ENCODE measurements at regions not wholly inside any gene's neighbourhood (a gene's known extent, or its start where the extent isn't known, plus 50 kb on each side); places are given as distances from the start of the nearest gene placed in this dataset.

GRCh38 chr5:27612161-27612560 lies 573.8 kb upstream of the CDH9 start:
- no peak overlapping the region for H3K4me3 ChIP-seq (IDR thresholded peaks at IDR 0.05; ENCODE audit: insufficient read depth, low read depth, low read length)
- no peaks in the 10 kb centered on the region for H3K27me3 ChIP-seq (ENCODE audit: insufficient read depth, low read depth)
- no peak overlapping the region for H3K9ac ChIP-seq
- H3K36me3 ChIP-seq (ENCODE audit: insufficient read depth) = no peaks in the 10 kb centered on the region
- no peaks in the 10 kb centered on the region for H3K4me1 ChIP-seq (ENCODE audit: low read depth, poor library complexity, severe bottlenecking)
- no peak for TF ChIP-seq CTCF (conservative IDR thresholded peaks at IDR 0.05; ENCODE audit: low read depth, low read length)
- H3K79me2 ChIP-seq (ENCODE audit: insufficient read depth, low read depth) = no peaks in the 10 kb centered on the region
- no peak overlapping the region for H3K27ac ChIP-seq
- no peaks in the 10 kb centered on the region for H4K20me1 ChIP-seq (ENCODE audit: insufficient read depth)
- H3K4me2 ChIP-seq = no peak overlapping the region
- no peak overlapping the region for H2AFZ ChIP-seq (ENCODE audit: low read depth)

- Histone ChIP-seq H3K27ac (no peak overlapping the region), H3K79me2 (ENCODE audit: insufficient read depth, low read depth) (no peaks in the 10 kb centered on the region), H3K27me3 (ENCODE audit: insufficient read depth, low read depth) (no peaks in the 10 kb centered on the region), H2AFZ (ENCODE audit: low read depth) (no peak overlapping the region), H3K36me3 (ENCODE audit: insufficient read depth) (no peaks in the 10 kb centered on the region), H3K9ac (no peak overlapping the region), H3K4me3 (IDR thresholded peaks at IDR 0.05; ENCODE audit: insufficient read depth, low read depth, low read length) (no peak overlapping the region), H3K4me2 (no peak overlapping the region), H4K20me1 (ENCODE audit: insufficient read depth) (no peaks in the 10 kb centered on the region), H3K4me1 (ENCODE audit: low read depth, poor library complexity, severe bottlenecking) (no peaks in the 10 kb centered on the region)
- TF ChIP-seq CTCF (conservative IDR thresholded peaks at IDR 0.05; ENCODE audit: low read depth, low read length) = no peak
These were observed 570.6 kb upstream of the CDH9 start for GRCh38 chr5:27608992-27609391.

GRCh38 chr5:27598576-27598975 lies 560.2 kb upstream of the CDH9 start:
- Histone ChIP-seq H3K27me3 (ENCODE audit: insufficient read depth, low read depth) (no peaks in the 10 kb centered on the region), H3K27ac (no peak overlapping the region), H3K9ac (no peak overlapping the region), H3K4me3 (IDR thresholded peaks at IDR 0.05; ENCODE audit: insufficient read depth, low read depth, low read length) (no peak overlapping the region), H4K20me1 (ENCODE audit: insufficient read depth) (no peaks in the 10 kb centered on the region), H2AFZ (ENCODE audit: low read depth) (no peak overlapping the region), H3K79me2 (ENCODE audit: insufficient read depth, low read depth) (no peaks in the 10 kb centered on the region), H3K36me3 (ENCODE audit: insufficient read depth) (no peaks in the 10 kb centered on the region), H3K4me1 (ENCODE audit: low read depth, poor library complexity, severe bottlenecking) (no peaks in the 10 kb centered on the region), H3K4me2 (no peak overlapping the region)
- no peak for TF ChIP-seq CTCF (conservative IDR thresholded peaks at IDR 0.05; ENCODE audit: low read depth, low read length)

- Histone ChIP-seq H2AFZ (ENCODE audit: low read depth) (no peak overlapping the region), H3K9ac (no peak overlapping the region), H3K4me3 (IDR thresholded peaks at IDR 0.05; ENCODE audit: insufficient read depth, low read depth, low read length) (no peak overlapping the region), H3K79me2 (ENCODE audit: insufficient read depth, low read depth) (no peaks in the 10 kb centered on the region), H3K27ac (no peak overlapping the region), H3K4me1 (ENCODE audit: low read depth, poor library complexity, severe bottlenecking) (no peaks in the 10 kb centered on the region), H3K4me2 (no peak overlapping the region), H3K36me3 (ENCODE audit: insufficient read depth) (no peaks in the 10 kb centered on the region), H3K27me3 (ENCODE audit: insufficient read depth, low read depth) (no peaks in the 10 kb centered on the region), H4K20me1 (ENCODE audit: insufficient read depth) (no peaks in the 10 kb centered on the region)
- TF ChIP-seq CTCF (conservative IDR thresholded peaks at IDR 0.05; ENCODE audit: low read depth, low read length) = no peak
These were observed 555.8 kb upstream of the CDH9 start for GRCh38 chr5:27594141-27594540.

- H2AFZ ChIP-seq (ENCODE audit: low read depth) = no peak overlapping the region
- no peaks in the 10 kb centered on the region for H3K36me3 ChIP-seq (ENCODE audit: insufficient read depth)
- no peaks in the 10 kb centered on the region for H4K20me1 ChIP-seq (ENCODE audit: insufficient read depth)
- TF ChIP-seq CTCF (conservative IDR thresholded peaks at IDR 0.05; ENCODE audit: low read depth, low read length) = no peak
- no peaks in the 10 kb centered on the region for H3K27me3 ChIP-seq (ENCODE audit: insufficient read depth, low read depth)
- no peaks in the 10 kb centered on the region for H3K4me1 ChIP-seq (ENCODE audit: low read depth, poor library complexity, severe bottlenecking)
- no peaks in the 10 kb centered on the region for H3K79me2 ChIP-seq (ENCODE audit: insufficient read depth, low read depth)
- no peak overlapping the region for H3K27ac ChIP-seq
- H3K9ac ChIP-seq = no peak overlapping the region
- H3K4me3 ChIP-seq (IDR thresholded peaks at IDR 0.05; ENCODE audit: insufficient read depth, low read depth, low read length) = no peak overlapping the region
- no peak overlapping the region for H3K4me2 ChIP-seq
These were observed 553.8 kb upstream of the CDH9 start for GRCh38 chr5:27592231-27592630.
